Erythroblast (primary cell): ENCODE measurements at regions not wholly inside any gene's neighbourhood (a gene's known extent, or its start where the extent isn't known, plus 50 kb on each side); places are given as distances from the start of the nearest gene placed in this dataset.

ENCODE experiments used
- GATA1 ChIP-seq: IDR thresholded peaks from 2 replicates; pipeline ENCODE4 v1.6.1; 2011; ENCODE audit warnings: low read depth, mild to moderate bottlenecking, control low read depth, low read length, moderate library complexity
- POLR2A ChIP-seq: IDR thresholded peaks from 2 replicates; pipeline ENCODE4 v1.6.1; 2011; ENCODE audit warnings: mild to moderate bottlenecking, low read length

- TF ChIP-seq POLR2A, result no peak
- no peak for TF ChIP-seq GATA1
These were observed 438.3 kb downstream of the CENPC start for GRCh38 chr4:67106861-67107460.
